ENCODE measurements at regions not wholly inside any gene's neighbourhood (a gene's known extent, or its start where the extent isn't known, plus 50 kb on each side); places are given as distances from the start of the nearest gene placed in this dataset.

GRCh38 chr1:189350983-189351616 lies 1126.6 kb downstream of the BRINP3 start:
- no peak overlapping the region for H2AFZ ChIP-seq (ENCODE audit: low read length)
- CTCF ChIA-PET (ENCODE audit: unreplicated experiment), result no interaction called here
- intact Hi-C loops (cut with micrococcal nuclease; ENCODE audit: unreplicated experiment), result no loop called here
- TF ChIP-seq, protein P1, sequence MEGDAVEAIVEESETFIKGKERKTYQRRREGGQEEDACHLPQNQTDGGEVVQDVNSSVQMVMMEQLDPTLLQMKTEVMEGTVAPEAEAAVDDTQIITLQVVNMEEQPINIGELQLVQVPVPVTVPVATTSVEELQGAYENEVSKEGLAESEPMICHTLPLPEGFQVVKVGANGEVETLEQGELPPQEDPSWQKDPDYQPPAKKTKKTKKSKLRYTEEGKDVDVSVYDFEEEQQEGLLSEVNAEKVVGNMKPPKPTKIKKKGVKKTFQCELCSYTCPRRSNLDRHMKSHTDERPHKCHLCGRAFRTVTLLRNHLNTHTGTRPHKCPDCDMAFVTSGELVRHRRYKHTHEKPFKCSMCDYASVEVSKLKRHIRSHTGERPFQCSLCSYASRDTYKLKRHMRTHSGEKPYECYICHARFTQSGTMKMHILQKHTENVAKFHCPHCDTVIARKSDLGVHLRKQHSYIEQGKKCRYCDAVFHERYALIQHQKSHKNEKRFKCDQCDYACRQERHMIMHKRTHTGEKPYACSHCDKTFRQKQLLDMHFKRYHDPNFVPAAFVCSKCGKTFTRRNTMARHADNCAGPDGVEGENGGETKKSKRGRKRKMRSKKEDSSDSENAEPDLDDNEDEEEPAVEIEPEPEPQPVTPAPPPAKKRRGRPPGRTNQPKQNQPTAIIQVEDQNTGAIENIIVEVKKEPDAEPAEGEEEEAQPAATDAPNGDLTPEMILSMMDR (conservative IDR thresholded peaks at IDR 0.05; ENCODE audit: low read length), result no peak
- TF ChIP-seq EZH2phosphoT487 (IDR thresholded peaks at IDR 0.05; ENCODE audit: borderline replicate concordance, low read depth, low read length), result no peak
- DNase-seq (ENCODE audit: low spot score), result no peak
- H3K4me2 ChIP-seq (ENCODE audit: low read length), result no peak overlapping the region
- no peaks in the 10 kb centered on the region for H3K4me1 ChIP-seq (ENCODE audit: insufficient read depth, low read length, poor library complexity, severe bottlenecking)
- H3K27ac ChIP-seq (ENCODE audit: low read depth, low read length, poor library complexity, severe bottlenecking), result no peak overlapping the region
- H3K9me2 ChIP-seq (ENCODE audit: insufficient read depth, low read length), result no peaks in the 10 kb centered on the region
- H4K20me1 ChIP-seq (ENCODE audit: insufficient read depth, low read length), result no peaks in the 10 kb centered on the region
- no peaks in the 10 kb centered on the region for H3K9me3 ChIP-seq (ENCODE audit: low read length)
- POLR2A ChIA-PET, result interaction anchor here (1.2 kb wide), 1 partner anchor 9 kb away, joined by 3 read pairs; no protein-coding TSS in a partner anchor
- no TSS peak for BruUV-seq (replicated peaks)
- H3K79me2 ChIP-seq (ENCODE audit: insufficient read depth, low read depth, low read length), result no peaks in the 10 kb centered on the region
- H3K4me3 ChIP-seq (ENCODE audit: low read depth, low read length, poor library complexity, severe bottlenecking), result no peak overlapping the region
- no peaks in the 10 kb centered on the region for H3K36me3 ChIP-seq (ENCODE audit: insufficient read depth, low read length)

DNA sequence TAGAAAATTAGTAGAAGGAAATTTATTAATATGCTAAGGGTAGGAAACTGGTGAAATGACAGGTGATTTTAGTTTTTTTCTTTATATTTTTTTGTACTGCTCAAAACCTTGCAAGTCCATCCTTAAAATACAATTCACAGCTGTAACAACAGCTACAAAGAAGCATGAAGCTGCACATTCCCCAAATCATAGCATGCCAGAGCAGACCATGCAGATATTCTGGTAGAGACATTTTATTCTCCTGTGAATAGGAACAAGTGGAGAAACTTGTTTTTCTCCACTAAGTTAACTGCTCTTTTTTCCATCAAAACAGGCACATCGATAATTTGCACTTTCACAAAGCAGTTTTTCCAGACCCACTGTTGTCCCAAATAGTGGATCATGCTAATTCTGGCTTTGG lies 1125.7 kb downstream of the BRINP3 start:
- intact Hi-C loops (cut with micrococcal nuclease; ENCODE audit: unreplicated experiment), result no loop called here
- no TSS peak for BruUV-seq (replicated peaks)
- CTCF ChIA-PET (ENCODE audit: unreplicated experiment), result no interaction called here
- H3K79me2 ChIP-seq (ENCODE audit: insufficient read depth, low read depth, low read length), result no peaks in the 10 kb centered on the region
- TF ChIP-seq, protein P1 (conservative IDR thresholded peaks at IDR 0.05; ENCODE audit: low read length), result no peak
- TF ChIP-seq EZH2phosphoT487 (IDR thresholded peaks at IDR 0.05; ENCODE audit: borderline replicate concordance, low read depth, low read length), result no peak
- no peak overlapping the region for H3K4me3 ChIP-seq (ENCODE audit: low read depth, low read length, poor library complexity, severe bottlenecking)
- H3K4me2 ChIP-seq (ENCODE audit: low read length), result no peak overlapping the region
- no peaks in the 10 kb centered on the region for H3K9me2 ChIP-seq (ENCODE audit: insufficient read depth, low read length)
- POLR2A ChIA-PET, result no interaction called here
- H2AFZ ChIP-seq (ENCODE audit: low read length), result no peak overlapping the region
- no peaks in the 10 kb centered on the region for H3K4me1 ChIP-seq (ENCODE audit: insufficient read depth, low read length, poor library complexity, severe bottlenecking)
- no peaks in the 10 kb centered on the region for H4K20me1 ChIP-seq (ENCODE audit: insufficient read depth, low read length)
- H3K27ac ChIP-seq (ENCODE audit: low read depth, low read length, poor library complexity, severe bottlenecking), result no peak overlapping the region
- no peaks in the 10 kb centered on the region for H3K9me3 ChIP-seq (ENCODE audit: low read length)
- no peaks in the 10 kb centered on the region for H3K36me3 ChIP-seq (ENCODE audit: insufficient read depth, low read length)
- no peak for DNase-seq (ENCODE audit: low spot score)

- Histone ChIP-seq H3K27ac (ENCODE audit: low read depth, low read length, poor library complexity, severe bottlenecking) (no peak overlapping the region), H3K9me2 (ENCODE audit: insufficient read depth, low read length) (no peaks in the 10 kb centered on the region), H3K4me3 (ENCODE audit: low read depth, low read length, poor library complexity, severe bottlenecking) (no peak overlapping the region), H3K4me1 (ENCODE audit: insufficient read depth, low read length, poor library complexity, severe bottlenecking) (no peaks in the 10 kb centered on the region), H3K4me2 (ENCODE audit: low read length) (no peak overlapping the region), H3K79me2 (ENCODE audit: insufficient read depth, low read depth, low read length) (no peaks in the 10 kb centered on the region), H3K9me3 (ENCODE audit: low read length) (no peaks in the 10 kb centered on the region), H4K20me1 (ENCODE audit: insufficient read depth, low read length) (no peaks in the 10 kb centered on the region), H3K36me3 (ENCODE audit: insufficient read depth, low read length) (no peaks in the 10 kb centered on the region), H2AFZ (ENCODE audit: low read length) (no peak overlapping the region)
- BruUV-seq (replicated peaks), result no TSS peak
- POLR2A ChIA-PET, result interaction anchor here (1.2 kb wide), 1 partner anchor 9 kb away, joined by 5 read pairs; no protein-coding TSS in a partner anchor
- no peak for DNase-seq (ENCODE audit: low spot score)
- CTCF ChIA-PET (ENCODE audit: unreplicated experiment), result no interaction called here
- intact Hi-C loops (cut with micrococcal nuclease; ENCODE audit: unreplicated experiment), result no loop called here
- TF ChIP-seq, protein P1 (conservative IDR thresholded peaks at IDR 0.05; ENCODE audit: low read length), result no peak
- no peak for TF ChIP-seq EZH2phosphoT487 (IDR thresholded peaks at IDR 0.05; ENCODE audit: borderline replicate concordance, low read depth, low read length)
Measured at GRCh38 chr1:189356206-189356605, 1121.5 kb downstream of the BRINP3 start.

Measured in OCI-LY7 (cell line).